NCI-H1105 (cell line): ENCODE measurements at regions not wholly inside any gene's neighbourhood (a gene's known extent, or its start where the extent isn't known, plus 50 kb on each side); places are given as distances from the start of the nearest gene placed in this dataset.
A peak's percentile ranks its signal among the peaks of the same experiment; 100 is the strongest.

Source experiments
- DNase-seq: peaks from one replicate; lab custom pipeline; 2025; lab: John Stamatoyannopoulos, UW

GRCh38 chr5:93929131-93929530, 187.7 kb upstream of the POU5F2 start:
- DNase-seq = no peak

GRCh38 chr5:93926831-93927620, 185.6 kb upstream of the POU5F2 start:
- DNase-seq = no peak

GRCh38 chr5:93925321-93925720, 183.9 kb upstream of the POU5F2 start:
- DNase-seq = no peak

DNA sequence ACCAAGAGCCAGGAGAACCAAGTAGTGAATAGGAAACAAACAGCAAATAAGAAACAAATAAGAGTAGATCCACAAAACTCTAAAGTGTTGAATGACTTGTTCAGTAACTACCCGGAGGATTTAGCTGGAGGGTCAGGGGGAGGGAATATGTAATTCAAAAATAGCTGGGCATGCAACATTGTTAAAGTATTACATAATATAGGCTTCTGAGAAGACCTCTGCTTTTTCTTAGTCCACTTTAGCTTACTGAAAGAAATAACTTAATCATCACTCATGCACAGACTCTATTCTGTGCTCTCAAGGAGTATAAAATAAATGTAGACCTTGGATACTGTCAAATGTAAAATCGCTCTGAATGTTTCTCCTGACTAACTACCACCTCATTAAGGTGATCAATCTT, 183.2 kb upstream of the POU5F2 start:
- no peak for DNase-seq

- DNase-seq = no peak
Observed at GRCh38 chr5:93922551-93922950, 181.2 kb upstream of the POU5F2 start.

GRCh38 chr5:93921001-93921400, 179.6 kb upstream of the POU5F2 start:
- DNase-seq = no peak

DNA sequence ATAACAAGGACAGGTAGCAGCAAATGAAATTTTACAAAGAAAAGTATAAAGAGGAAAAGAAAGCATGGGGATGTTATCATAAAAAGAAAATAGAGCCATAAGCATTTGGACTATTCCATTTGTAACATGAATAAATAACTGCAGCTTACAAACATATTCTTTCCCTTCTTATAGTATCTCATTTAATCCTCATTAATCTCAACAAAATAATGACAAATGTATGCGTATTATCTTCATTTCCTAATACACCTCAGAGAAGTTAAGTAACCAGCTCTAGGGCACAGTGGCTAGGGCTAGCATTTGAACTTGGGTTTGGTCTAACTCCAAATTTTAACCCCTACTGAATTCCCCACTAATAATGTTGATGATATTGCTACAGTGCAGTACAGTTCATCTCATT, 175.5 kb upstream of the POU5F2 start:
- DNase-seq = no peak

DNA sequence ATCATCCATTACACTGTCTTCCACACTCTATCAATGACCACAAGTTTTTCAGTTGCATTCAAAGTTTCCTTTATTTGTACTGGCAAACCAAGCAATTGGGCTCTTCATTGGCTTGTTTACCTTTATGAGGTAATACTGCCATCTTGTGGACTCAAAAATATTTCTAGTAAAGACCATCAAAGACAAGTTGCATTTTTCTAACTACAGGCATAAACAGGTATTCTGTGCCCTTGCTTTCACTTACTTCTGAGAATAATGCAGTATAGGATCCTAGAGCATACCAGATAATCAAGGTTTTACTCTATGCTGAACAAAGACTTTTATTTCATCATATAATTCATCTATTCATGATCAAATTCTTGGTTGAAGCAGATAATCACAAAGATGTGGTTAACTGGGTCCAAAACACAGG, 173.7 kb upstream of the POU5F2 start:
- no peak for DNase-seq

- no peak for DNase-seq
Observed at GRCh38 chr5:93911609-93912008, 170.2 kb upstream of the POU5F2 start.

DNA sequence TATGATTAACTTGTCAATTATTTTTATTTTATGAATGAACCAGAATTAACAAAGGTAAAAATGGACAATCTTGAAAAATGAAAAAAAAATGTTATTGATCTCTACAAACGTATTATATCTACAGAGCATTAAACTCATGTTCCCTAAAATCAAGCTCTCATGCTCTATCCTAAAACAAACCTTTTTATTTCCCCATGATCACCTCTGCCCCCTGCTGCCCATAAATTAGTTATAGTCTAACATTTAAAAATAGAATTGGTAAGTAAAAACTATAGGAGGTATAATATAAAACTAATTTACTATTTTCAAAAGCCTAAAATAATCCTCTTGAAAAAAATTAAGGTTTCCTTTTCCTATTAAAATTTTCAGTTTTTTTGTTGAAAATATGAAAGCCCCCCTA, 168.0 kb upstream of the POU5F2 start:
- DNase-seq = no peak

DNA sequence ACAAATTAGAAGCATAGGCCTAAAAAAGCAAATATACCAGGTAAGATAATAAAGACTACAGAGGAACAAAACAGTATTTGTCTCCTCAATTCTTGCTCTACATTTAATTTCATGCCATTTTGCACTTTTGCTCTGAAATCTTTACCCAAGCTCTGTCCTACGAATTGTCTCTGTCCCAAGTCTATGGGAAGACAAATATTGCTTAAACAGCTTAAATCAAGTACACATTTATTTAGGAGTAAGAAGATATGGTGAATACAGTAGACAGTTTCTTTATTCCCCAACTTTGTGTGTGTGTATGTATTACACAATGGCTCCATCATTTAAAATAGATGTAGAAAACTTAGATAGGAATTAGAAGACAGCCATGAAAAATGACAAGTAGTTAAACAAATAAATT, 163.5 kb upstream of the POU5F2 start:
- DNase-seq = no peak

DNA sequence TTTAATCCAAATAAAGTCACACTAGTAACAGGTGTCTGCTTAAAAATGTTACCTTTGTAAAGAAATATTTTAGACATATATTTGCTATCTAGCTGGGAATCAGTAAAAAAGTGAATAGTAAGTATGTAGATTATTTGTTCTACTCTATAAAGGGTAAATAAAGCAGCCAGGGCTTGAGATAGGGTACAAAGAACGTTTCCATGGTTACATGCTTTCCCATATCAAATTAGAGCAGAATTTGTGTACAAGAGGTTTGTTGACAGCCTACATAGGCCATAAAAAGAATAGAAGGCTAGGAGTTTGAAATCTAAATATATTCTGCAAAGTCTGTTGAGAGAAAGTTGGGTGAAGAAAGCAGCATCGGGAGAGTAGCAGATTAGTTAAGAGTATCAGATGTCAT, 160.9 kb upstream of the POU5F2 start:
- DNase-seq = no peak

DNA sequence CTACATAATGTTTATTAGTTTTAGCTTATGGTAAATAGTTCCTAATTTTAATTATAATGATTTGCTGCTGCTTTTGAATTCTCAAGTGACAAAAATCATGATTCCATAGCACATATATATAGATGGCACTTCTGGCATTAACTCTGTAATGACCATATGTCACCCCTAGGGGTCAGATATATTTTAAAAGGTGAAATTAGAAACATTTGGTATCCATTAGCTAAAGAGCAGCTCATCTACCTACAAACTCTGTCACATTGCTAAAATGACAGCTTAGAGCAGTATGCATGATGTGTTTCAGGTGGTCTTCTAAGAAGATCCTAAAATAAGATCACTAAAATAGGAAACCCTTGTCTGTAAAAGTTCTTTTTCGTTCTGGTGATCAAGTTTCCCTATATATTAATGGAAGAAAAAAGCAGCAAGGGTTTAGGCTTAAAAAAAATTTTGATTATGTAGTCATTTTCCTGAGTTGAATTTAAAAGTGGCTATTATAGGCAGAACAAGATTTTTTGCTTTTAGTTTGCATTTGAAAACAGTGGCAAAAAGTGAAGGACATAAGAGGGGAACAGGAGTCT, 157.7 kb upstream of the POU5F2 start:
- no peak for DNase-seq

GRCh38 chr5:93894601-93895354, 153.4 kb upstream of the POU5F2 start:
- no peak for DNase-seq

GRCh38 chr5:93893075-93893474, 151.7 kb upstream of the POU5F2 start:
- DNase-seq = no peak

DNA sequence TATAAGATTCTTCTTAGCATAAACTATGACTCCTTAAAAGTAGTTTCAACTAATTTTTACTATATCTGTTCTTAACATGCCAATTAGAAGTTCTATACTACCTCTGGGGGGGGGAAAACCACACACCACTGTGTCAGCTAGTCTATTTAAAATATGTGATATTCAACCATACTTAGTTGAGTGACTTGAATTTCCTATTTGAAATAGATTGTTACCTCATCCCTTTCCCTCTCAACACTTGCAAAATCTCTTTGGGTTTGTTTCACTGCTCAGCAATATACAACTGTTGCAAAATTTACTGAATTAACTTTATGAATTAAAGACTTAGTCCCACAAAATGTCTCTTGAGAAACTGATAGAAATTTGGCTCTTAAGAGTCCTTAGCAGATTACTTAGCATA, 151.1 kb upstream of the POU5F2 start:
- no peak for DNase-seq

DNA sequence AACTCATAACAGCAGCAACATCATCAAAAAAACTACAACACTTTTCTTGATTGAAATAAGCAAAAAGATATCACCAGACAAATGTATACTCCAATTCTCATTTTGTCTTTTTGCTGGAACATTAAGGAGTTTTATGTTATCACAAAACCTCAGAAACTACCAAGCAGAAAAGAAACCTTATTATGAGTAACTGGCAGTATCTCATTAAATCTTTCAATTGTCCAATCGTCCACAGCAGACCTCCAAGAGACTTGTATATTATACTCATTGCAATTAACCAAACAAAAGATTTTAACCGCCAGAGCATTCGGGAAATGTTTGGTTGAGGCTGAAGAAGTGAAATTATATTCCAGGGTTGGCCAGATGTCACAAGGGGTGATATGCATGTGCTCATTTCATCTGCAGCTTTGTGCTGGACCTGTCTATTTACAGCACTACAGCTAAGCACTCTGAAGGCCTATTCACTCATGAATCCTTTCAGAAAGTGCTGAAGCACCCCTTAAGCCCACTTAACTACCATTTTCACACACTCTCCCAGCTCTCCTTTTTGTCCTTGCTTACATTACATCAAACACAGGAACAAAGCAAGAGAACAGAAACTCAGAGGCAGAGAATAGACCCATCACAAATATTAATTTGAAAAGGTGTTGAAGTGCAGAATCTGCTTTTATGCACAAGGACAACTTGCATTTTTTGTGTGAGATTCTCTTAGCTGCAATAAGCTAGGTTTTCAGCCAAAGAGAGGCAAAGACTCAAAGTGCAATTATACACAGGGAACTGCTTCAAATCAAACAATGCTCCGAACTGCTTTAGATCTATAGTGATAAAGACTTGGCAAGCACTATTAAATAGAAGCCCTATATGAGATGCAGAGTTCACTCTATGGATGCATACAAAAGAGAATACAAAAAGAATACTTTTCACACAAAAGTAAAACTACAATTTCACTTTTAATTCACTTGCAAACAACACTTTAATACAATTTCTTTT, 150.4 kb upstream of the POU5F2 start:
- DNase-seq = peak; percentile 67

DNA sequence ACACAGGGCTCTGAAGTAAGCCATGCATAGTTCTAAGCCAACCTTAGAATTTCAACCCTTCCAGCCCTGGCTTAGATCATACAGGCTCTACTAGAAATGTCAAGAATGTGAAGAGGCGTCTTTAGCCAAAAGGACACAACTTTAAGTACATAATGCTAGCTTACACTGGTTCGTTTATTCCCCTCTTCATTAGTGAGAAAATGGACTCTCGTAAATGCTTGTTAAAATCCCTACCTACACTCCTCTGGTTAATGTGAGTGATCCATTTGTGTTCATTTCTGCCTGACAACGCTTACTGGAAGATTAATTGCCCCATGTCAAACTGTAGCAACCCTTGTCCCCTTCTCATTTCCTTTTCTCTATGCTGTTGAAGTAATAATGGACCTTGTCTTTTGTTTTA, 149.3 kb upstream of the POU5F2 start:
- no peak for DNase-seq

GRCh38 chr5:93887678-93888077, 146.3 kb upstream of the POU5F2 start:
- no peak for DNase-seq

- no peak for DNase-seq
Observed at GRCh38 chr5:93886917-93887361, 145.5 kb upstream of the POU5F2 start.

DNA sequence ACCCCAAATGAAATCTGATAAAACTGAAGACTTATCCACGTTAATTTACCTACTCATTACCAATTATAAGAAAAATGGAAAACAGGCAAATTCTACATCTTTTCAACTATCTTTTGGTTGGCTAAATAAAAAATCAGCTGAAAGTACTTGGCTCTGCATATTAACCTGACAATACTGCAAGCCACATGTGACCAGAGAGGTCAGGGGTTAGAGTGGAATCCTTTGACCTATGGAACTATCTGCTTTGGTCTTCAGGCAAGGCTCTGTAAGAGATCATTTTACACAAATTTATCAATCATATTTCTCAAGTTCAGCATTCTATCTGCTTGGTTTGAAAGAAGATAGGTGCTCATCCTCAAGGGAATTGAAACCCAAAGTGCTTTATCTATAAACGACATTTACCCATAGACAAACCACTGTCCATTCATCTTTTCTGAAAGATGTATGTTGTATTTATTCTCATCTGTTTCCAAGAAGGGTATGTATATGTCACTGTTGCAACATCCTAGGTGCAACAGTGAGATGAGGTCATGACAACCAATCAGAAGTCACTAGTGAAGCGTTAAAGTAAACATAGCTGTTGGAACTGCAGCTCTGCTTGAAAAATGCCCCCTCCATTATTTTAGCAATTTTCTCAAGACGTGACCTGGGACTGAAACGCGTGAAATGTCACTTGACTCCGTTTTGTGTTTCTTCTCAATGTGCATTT, 144.9 kb upstream of the POU5F2 start:
- DNase-seq = no peak
